ENCODE measurements at regions not wholly inside any gene's neighbourhood (a gene's known extent, or its start where the extent isn't known, plus 50 kb on each side); places are given as distances from the start of the nearest gene placed in this dataset.
"Not testable (repeated sequence)": the region's sequence is repeated elsewhere in the genome, so short reads cannot be mapped to it uniquely, and the experiment has no call there.

GRCh38 chr14:101256266-101256665, 305.0 kb upstream of the DIO3 start:
- no peak for DNase-seq (ENCODE audit: low read depth)
- no peak for TF ChIP-seq CTCF (conservative IDR thresholded peaks at IDR 0.05; ENCODE audit: control insufficient read depth, insufficient read depth, low read depth, low read length)
- no peak overlapping the region for H3K4me3 ChIP-seq (ENCODE audit: control insufficient read depth, low read depth, low read length)

- DNase-seq (ENCODE audit: low read depth) = no peak
- no peak overlapping the region for H3K4me3 ChIP-seq (ENCODE audit: control insufficient read depth, low read depth, low read length)
- TF ChIP-seq CTCF (conservative IDR thresholded peaks at IDR 0.05; ENCODE audit: control insufficient read depth, insufficient read depth, low read depth, low read length) = no peak
Measured at GRCh38 chr14:101257551-101257950, 303.7 kb upstream of the DIO3 start.

- no peak for DNase-seq (ENCODE audit: low read depth)
Measured at GRCh38 chr14:101259748-101260147, 301.5 kb upstream of the DIO3 start.

GRCh38 chr14:101266441-101266840, 294.9 kb upstream of the DIO3 start:
- DNase-seq (ENCODE audit: low read depth); H3K4me3 ChIP-seq (ENCODE audit: control insufficient read depth, low read depth, low read length): not testable (repeated sequence)

More at GRCh38 chr14:101259748-101260147, 301.5 kb upstream of the DIO3 start:
- no peak overlapping the region for H3K4me3 ChIP-seq (ENCODE audit: control insufficient read depth, low read depth, low read length)
- TF ChIP-seq CTCF (conservative IDR thresholded peaks at IDR 0.05; ENCODE audit: control insufficient read depth, insufficient read depth, low read depth, low read length) = no peak

- TF ChIP-seq CTCF (conservative IDR thresholded peaks at IDR 0.05; ENCODE audit: control insufficient read depth, insufficient read depth, low read depth, low read length) = no peak
- DNase-seq (ENCODE audit: low read depth) = no peak
- no peak overlapping the region for H3K4me3 ChIP-seq (ENCODE audit: control insufficient read depth, low read depth, low read length)
Measured at GRCh38 chr14:101273091-101273490, 288.2 kb upstream of the DIO3 start.

GRCh38 chr14:101276309-101277091, 284.8 kb upstream of the DIO3 start:
- H3K4me3 ChIP-seq (ENCODE audit: control insufficient read depth, low read depth, low read length) = no peak overlapping the region
- DNase-seq (ENCODE audit: low read depth) = no peak
- TF ChIP-seq CTCF (conservative IDR thresholded peaks at IDR 0.05; ENCODE audit: control insufficient read depth, insufficient read depth, low read depth, low read length) = no peak

GRCh38 chr14:101282418-101282817, 278.9 kb upstream of the DIO3 start:
- H3K4me3 ChIP-seq (ENCODE audit: control insufficient read depth, low read depth, low read length) = no peak overlapping the region
- TF ChIP-seq CTCF (conservative IDR thresholded peaks at IDR 0.05; ENCODE audit: control insufficient read depth, insufficient read depth, low read depth, low read length) = no peak
- DNase-seq (ENCODE audit: low read depth) = no peak
